A204.1 (cell line): ENCODE measurements at regions not wholly inside any gene's neighbourhood (a gene's known extent, or its start where the extent isn't known, plus 50 kb on each side); places are given as distances from the start of the nearest gene placed in this dataset.

ENCODE experiments used
- FAIRE-seq: peaks from 2 replicates; lab custom pipeline; 2012; peaks lifted over from hg19 to GRCh38; lab: Jason Lieb, UNC

- FAIRE-seq, result no peak
Observed at GRCh38 chr7:32175099-32175498, 104.9 kb upstream of the PDE1C start.

GRCh38 chr7:32171248-32171647, 101.0 kb upstream of the PDE1C start:
- peak; percentile 97 for FAIRE-seq

GRCh38 chr7:32170838-32171237, 100.6 kb upstream of the PDE1C start:
- no peak for FAIRE-seq

- FAIRE-seq, result no peak
Observed at GRCh38 chr7:32169228-32169627, 99.0 kb upstream of the PDE1C start.

GRCh38 chr7:32167815-32168214, 97.6 kb upstream of the PDE1C start:
- FAIRE-seq, result no peak

- FAIRE-seq, result no peak
Observed at GRCh38 chr7:32167256-32167655, 97.0 kb upstream of the PDE1C start.

- no peak for FAIRE-seq
Observed at GRCh38 chr7:32164341-32164996, 94.3 kb upstream of the PDE1C start.

- FAIRE-seq, result no peak
Observed at GRCh38 chr7:32163896-32164295, 93.7 kb upstream of the PDE1C start.

- no peak for FAIRE-seq
Observed at GRCh38 chr7:32163141-32163806, 93.1 kb upstream of the PDE1C start.

- no peak for FAIRE-seq
Observed at GRCh38 chr7:32161708-32162107, 91.5 kb upstream of the PDE1C start.

GRCh38 chr7:32158751-32159745, 88.8 kb upstream of the PDE1C start:
- no peak for FAIRE-seq

GRCh38 chr7:32158076-32158475, 87.9 kb upstream of the PDE1C start:
- FAIRE-seq, result no peak

- FAIRE-seq, result no peak
Observed at GRCh38 chr7:32155712-32156111, 85.5 kb upstream of the PDE1C start.

- FAIRE-seq, result no peak
Observed at GRCh38 chr7:32154797-32155196, 84.6 kb upstream of the PDE1C start.

- FAIRE-seq, result no peak
Observed at GRCh38 chr7:32153006-32153405, 82.8 kb upstream of the PDE1C start.

GRCh38 chr7:32152576-32152975, 82.4 kb upstream of the PDE1C start:
- FAIRE-seq, result no peak

GRCh38 chr7:32150589-32150988, 80.4 kb upstream of the PDE1C start:
- no peak for FAIRE-seq

GRCh38 chr7:32150039-32150438, 79.8 kb upstream of the PDE1C start:
- FAIRE-seq, result no peak

GRCh38 chr7:32147546-32148268, 77.5 kb upstream of the PDE1C start:
- no peak for FAIRE-seq

- no peak for FAIRE-seq
Observed at GRCh38 chr7:32145911-32146310, 75.7 kb upstream of the PDE1C start.

GRCh38 chr7:32144676-32145075, 74.5 kb upstream of the PDE1C start:
- no peak for FAIRE-seq

GRCh38 chr7:32143301-32143700, 73.1 kb upstream of the PDE1C start:
- FAIRE-seq, result no peak
